CD4-positive, alpha-beta T cell treated with Interleukin-2 at 100 ng/mL for 4 hours (primary cell): ENCODE measurements at regions not wholly inside any gene's neighbourhood (a gene's known extent, or its start where the extent isn't known, plus 50 kb on each side); places are given as distances from the start of the nearest gene placed in this dataset.
A peak's percentile ranks its signal among the peaks of the same experiment; 100 is the strongest.

Source experiments
- DNase-seq: peaks from one replicate; pipeline ENCODE4 v3.0.0-alpha.2; 2020; ENCODE audit warnings: low spot score

DNA sequence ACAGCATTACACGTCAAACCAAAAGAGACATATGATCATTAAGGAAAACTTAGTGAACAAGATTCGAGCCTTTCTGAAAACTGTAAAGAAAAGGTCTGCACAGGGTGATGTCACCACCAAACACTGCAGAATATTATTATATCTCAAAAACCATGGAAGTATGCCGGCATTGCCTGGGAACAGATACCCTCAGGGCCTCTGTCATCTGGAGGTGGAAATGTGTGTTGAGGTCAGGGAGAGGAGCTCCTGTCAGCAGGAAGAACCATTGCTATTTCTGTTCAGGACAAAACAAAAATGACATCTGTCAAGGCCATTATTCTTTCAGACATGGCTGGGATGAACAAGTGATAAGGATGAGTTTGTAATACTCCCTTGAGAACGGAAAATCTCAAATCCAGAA lies 365.9 kb upstream of the TRIB2 start:
- no peak for DNase-seq

DNA sequence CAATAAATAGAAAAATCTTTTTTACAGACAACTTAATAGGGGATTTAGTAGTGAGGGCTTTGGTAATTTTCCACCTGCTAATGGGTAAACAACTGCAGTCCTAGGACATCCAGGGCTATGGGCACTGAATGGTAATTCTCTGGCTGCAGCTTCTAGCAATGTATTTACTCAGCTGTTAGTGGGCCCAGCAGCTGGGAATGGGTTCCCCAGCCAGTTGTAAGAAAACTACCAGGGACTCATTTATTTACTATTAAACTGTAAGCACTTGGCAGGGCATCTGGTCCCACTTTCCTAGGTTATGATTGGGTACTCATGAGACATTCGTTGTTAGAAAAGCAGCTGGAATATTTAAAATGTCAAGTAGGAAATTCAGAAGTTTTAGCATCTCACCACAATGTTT lies 363.8 kb upstream of the TRIB2 start:
- DNase-seq = no peak

DNA sequence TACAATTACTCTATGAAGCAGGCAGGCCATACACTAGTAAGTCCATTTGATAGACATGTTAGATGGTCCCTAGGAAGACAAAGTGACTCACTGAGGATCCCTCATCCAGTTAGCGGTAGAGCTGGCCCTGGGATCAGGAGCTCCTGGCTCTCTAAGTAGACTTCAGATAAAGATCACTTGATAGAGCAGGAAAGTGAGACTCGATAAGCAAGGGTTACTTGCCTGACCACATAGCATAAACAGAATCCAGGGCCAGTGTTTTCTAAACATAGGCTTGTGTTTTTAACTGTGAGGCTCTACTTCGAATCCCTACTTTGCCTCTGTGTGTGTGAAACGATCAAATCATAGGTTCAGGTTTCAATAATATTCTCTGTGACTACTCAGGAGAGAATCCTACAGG lies 355.2 kb upstream of the TRIB2 start:
- DNase-seq = no peak

DNA sequence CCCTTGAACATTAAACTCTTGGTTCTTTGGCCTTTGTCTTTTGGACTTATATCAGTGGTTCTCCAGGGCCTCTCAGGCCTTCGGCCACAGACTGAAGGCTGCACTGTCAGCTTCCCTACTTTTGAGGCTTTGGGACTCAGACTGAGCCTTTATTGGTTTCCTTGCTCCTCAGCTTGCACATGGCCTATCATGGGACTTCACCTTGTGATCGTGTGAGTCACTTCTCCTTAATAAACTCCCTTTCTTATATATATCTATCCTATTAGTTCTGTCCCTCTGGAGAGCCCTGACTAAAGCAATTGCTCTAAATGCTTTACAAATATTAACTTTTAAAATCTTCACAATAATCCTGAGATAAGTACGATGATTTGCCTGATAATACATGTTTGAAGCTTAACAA lies 353.6 kb upstream of the TRIB2 start:
- no peak for DNase-seq

DNA sequence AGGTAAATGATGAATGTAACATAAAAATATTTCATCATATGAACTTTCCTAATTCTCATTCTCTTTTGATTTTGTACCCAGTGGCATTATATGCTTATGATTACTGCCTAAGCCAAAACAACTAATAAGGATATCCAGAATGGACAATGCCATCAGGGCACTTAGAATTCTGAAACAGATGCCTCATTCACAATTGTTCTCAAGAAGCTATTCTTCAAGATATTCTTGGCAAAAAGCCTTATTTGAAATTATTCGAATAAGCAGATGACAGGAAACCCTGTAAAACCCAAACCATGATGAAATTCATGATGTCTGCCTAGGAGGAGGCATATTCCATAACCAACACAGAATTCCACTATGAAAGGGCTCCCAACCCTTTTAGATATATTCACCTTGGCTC lies 353.2 kb upstream of the TRIB2 start:
- DNase-seq = no peak

DNA sequence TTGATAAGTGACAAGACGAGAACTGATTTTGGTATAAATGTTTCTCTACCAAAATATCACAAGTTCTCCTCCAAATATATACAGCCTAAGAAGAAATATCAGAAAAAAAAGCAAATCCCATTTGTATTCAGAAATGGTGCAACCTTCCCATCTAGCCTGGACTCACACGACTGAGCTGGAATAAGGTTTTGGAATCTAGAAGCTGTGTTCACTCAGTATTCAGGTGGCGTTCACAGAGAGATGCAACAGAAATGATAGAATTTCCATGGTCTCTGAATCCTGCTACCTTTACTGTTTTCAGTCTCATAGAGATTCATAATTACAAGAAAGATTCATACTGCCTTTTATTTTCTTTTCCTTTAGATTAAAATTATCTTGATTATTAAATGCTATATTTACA lies 347.2 kb upstream of the TRIB2 start:
- DNase-seq = no peak

DNA sequence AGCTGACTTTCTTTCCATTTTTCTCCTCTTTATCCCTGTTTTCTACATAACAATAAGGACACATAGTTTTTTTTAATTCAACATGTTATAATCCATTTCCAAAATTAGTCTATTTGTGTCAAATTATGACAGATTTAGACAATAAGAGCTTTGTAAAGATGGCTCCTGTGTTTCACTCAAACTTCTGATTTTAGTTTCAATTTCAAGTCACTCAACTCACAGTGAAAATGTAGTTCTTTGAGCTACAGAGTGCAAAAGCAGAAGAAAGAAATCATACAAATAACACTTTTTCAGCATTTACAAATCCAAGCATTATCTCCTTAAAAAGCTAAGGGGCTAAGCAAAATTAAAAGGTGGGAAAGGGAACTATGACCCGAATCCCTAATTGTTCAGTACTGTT lies 340.7 kb upstream of the TRIB2 start:
- DNase-seq = no peak

DNA sequence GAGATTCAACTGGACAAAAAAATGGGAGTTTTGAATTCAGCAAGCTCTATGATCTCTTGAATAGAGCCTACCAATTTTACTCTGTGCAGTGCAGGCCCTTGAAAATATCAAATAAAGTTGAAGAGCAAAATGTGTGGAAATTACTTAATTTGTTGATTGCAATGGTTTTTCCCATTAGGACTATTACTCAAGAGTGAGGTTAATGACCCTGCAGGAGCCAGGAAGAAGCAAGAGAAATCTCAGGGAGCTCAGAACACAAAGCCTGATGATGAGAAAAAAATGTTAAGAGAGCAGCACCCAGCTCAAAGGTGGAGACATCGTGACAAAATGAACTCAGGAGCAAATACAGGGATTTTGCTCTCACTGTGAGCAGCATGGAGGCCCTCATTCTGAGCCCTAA lies 337.6 kb upstream of the TRIB2 start:
- DNase-seq = no peak

DNA sequence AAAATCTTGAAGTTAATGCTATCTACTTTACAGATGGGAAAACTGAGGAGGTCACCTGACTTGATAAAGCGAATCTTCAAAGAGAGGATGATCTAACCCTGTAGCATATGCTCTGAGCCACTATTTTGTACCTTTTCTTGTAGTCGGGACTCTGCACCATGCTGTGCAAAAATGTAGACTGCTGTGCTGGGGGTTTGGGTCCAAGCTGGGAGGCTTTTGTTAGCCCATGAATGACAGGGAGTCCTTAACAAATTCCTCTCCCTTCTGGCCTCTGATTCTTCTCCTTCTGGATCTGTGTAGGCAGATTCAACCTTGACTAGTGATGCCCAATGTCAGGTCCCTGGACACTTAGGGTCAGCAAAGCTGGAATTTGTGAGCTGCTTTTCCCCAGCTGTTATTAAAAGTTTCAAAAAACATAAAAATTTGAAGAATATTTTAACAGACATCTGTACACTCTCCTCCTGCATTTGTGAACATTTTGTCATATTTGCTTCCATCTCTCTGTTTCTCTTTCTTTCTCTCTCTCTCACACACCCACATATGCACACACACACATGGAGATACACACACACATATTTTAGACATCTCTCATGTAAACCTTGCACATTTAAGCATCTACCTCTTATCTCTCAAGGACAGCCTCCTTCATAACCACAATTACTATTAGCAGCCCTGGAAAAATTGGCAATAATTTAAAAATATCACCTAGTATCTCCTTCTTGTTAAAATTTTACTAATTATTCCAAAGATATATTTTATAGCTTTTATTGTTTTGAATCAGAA lies 335.0 kb upstream of the TRIB2 start:
- DNase-seq = no peak

DNA sequence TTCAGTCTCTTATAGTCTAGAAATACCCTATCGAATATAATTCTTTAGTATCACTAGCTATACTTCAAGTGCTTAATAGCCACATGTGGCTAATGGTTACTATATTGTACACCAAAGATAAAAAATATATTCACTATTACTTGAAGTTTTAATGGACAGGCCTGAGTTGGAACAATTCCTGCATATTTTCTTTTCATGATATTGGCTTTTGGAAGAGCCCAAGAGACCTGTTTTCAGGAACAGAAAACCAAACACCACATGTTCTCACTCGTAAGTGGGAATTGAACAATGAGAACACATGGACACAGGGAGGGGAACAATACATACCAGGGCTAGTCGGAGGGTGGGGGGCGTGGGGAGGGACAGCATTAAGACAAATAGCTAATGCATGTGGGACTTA lies 334.4 kb upstream of the TRIB2 start:
- DNase-seq = no peak

DNA sequence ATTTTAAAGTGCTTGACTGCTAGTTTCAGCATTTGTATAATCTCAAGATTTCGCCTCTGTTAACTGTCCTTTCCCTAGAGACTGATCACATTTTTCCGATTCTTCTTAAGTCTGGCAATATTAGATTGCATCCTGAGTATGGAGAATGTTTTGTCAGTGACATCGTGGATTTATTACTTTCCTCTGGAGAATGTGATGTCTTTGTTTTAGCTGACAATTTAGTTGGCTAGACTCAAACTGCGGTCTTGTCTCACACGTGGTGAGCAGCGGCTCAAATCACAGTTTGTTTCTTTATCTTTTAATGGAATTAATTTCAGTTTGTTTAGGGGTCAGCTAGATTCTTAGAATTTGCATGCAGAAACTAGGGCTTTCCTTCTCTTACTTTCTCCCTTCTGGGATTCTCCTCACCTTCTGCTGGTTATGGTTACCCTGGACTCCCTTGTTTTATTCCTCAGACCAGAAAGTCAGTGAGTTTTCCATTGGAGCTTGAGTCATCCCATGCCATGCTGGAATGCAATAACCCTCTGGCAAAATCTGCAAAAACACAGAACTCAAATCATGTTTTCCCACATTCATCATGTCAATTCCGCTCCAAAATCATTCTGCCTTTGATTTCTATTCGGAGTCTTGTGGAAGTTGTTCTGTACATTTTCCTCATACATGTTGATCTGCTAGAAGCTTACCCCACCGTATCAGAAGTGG lies 327.2 kb upstream of the TRIB2 start:
- no peak for DNase-seq

DNA sequence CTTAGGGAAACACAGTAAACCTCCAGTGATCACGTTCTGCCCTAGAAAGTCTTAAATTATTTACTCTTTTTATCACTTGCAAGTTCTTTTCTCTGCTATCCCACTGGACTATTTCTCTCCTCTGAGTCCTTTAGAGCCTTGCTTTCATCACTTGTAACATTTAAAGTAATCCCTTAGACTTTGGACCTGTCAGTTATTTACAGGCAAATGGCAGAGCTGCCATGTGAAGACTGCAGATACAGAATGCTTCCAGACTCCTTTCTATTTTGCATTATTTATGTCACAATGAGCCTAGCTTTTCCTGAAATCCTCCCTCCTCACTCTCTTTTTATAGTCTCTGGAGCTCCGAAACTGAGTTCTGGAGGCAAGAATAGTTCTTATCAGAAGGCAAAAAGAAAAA lies 325.6 kb upstream of the TRIB2 start:
- no peak for DNase-seq

DNA sequence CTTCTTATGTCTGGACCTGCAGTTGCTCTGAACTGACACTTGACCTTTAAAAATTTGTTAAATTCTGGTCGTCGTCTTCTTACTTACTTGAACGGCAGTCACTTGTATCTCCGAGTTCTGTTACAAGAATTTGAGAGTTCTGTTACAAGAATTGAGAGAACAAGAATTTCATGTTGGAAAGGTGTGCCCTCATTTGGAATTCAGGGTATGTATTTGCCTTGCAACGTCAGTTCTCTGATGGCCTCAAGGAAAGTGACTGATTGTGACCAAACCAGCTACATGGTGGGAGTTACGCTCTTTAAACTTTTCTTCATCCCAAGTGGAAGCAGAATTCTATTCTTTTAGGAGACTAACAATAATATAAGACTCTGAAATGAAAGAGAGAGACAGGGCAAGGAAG lies 320.0 kb upstream of the TRIB2 start:
- DNase-seq = no peak

DNA sequence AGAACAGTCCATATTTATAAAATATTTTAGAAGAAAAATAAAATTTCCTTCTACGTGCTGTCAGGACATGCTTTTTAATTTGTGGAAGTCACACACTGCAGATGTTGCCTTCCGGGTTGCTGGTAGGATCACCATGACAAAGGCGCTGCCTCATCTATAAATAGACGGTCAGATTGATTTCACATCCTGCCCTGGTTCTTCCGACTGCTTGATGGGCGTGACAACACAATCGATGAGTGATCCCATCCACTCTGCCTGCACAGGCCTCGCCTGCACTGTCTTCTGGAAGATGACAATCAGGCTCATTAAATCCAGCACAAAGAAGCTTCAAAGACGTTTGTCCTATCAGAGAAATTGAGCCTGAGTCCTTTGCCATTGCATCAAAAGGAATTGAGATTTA lies 318.9 kb upstream of the TRIB2 start:
- no peak for DNase-seq

DNA sequence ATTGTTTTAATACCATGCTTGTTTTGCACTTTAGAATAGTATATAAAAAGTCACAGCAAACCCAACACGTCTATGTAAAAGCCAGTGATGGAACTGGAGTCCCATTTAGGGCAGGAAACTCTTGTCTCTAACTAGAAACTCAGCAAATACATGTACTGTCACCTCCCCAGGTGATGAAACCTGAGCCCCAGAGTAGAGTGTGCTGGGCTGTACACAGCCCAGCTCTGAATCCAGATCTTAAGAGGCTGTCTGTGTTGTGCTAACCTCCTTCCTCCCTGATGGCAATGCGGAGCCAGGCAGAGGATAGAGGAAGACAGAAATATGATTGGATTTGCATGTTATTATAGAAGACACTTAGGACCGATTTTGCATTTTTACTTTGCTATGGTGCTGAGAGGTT lies 317.5 kb upstream of the TRIB2 start:
- no peak for DNase-seq

DNA sequence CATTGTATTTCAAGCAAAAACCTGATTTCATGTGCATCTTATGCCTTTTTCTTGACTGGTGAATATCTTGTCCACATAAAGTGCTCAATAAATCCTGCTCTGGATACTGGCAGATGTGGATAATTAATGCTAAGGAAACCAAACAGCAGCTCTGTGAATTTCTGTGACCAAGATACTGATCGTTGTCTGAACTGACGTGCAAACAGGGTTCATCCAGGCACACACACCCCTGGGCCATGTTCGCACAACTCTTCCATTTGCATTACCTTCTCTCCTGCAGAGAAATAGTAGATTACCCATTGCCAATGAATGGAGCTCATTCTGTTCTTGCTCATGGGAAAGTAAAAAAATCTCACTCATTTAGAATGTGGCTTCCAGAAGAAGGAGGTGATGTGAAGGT lies 316.2 kb upstream of the TRIB2 start:
- DNase-seq = no peak

DNA sequence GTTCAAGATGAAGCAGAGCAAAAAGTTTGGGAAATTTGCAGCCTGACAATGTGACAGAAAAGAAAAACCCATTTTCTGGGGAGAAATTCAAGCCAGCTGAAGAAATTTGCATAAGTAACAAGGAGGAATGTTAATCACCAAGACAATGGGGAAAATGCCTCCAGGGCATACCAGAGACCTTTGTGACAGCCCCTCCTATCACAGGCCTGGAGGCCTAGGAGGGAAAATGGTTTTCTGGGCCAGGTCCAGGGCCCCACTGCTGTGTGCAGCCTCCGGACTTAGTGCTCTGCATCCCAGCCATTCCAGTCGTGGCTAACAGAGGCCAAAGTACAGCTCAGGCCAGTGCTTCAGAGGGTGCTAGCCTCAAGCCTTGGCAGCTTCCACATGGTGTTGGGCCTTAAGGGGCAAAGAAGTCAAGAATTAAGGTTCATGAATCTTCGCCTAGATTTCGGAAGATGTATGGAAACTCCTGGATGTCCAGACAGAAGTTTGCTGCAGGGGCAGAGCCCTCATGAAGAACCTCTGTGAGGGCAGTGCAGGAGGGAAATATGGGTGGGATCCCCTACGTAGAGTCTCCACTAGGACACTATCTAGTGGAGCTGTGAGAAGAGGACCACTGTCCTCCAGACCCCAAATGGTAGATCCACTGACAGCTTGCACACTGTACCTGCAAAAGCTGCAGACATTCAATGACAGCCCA lies 314.1 kb upstream of the TRIB2 start:
- no peak for DNase-seq

DNA sequence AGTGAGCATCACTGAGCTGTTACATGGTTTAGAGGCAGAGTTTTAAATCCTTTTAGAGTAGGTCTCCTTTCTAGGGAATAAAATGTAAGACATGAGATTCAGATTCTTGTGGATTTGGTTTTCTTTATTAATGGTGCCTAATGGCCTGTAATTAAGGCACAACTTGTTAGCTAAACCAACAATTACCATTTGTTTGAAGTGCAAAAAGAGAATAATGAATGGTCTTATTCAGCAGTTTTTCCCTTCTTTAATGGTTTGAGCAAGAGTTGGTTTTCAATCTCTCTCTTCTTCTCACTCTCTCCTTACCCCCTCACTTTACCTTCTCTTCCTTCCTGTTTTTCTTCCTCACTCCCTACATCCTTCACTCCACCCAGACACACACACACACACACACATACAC lies 312.2 kb upstream of the TRIB2 start:
- DNase-seq = no peak

DNA sequence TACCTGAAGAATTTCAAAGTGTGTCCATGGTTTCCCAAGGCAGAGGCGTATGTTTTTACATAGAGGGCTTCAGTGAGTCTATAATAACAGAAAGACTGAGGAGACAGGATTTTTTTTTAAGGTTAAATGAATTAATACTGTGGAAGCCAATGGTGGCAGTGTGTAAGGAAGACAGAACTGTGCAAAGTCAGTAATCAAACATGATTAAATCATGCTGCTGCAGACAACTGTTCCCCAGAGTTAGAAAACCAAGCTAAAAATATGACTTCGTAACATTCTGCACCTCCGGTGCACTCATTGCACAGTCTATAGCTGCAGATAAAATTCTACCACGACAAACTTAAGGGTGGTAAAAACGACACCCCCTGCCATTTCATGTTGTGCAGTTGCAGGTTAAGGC lies 309.6 kb upstream of the TRIB2 start:
- no peak for DNase-seq

DNA sequence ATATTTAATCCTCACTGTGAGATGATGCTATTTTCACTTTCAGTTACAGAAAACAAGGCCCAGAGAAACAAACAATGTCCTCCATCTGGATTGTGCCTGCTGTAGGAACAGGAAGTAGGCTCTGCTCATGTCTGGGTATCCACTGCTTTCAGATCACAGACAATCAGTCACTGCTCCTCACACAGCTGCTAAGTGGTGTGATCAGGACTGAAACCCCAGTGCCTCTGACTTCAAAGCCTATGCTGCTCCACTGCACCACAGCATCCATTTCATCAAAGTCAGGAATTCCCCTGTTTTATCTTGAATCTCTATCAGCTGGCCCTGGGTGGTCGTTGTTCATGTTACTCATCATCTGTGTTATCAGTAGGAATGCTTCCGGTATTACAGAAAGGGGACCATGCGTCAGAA lies 303.8 kb upstream of the TRIB2 start:
- peak; percentile 57 for DNase-seq

DNA sequence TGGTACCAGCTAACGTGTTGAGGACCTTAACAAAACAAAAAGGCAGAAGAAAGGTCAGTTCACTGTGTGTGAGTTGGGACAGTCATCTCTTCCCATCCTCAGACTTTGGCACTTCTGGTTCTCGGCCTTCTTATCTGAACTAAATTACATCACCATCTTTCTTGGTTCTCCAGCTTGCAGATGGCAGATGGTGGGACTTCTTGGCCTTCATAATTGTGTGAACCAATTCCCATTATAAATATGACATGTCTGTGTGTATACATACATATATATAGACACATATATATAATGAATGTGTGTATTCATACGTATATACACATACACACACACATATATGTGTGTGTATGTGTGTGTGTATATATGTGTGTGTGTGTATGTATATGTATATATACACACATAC lies 301.2 kb upstream of the TRIB2 start:
- DNase-seq = no peak

DNA sequence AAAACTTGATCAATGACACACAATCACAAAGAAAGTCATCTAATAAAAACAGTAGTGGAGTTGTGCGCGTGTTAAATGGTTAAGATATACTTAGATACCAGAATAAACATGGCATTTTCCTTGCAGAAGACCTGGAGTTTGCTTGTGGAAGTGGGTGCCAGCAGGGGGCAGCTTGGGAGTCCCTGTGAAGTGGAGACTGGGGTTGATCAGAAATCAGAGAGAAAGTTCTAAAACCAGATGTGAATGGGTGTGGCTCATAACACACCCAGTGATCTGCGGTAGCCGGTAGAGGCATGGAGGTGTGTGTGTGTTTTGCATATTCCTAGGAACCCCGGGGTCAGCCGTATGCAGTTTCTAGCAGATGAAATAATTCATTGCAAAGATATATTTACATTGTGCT lies 300.1 kb upstream of the TRIB2 start:
- DNase-seq = peak; percentile 75

DNA sequence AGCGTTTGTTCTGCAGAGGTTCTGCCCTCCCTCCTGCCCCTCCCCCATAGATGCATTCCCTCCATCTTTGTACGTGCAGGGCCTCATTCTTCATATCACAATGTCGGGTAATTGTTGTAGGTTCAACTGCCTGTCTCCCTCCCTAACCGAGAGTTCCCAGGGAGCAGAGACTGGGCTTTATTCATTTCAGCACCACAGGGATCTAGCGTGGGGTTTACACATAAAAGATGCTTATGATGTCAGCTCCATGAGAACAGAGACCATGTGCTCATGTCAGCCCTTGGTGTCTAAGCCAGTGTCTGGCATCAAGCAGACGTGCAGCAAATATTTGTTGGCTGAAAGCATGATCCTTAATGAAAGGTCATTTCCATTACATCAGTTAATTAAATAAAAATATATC lies 298.9 kb upstream of the TRIB2 start:
- no peak for DNase-seq
